NCI-H446 treated with DMSO at 0.1 percent for 48 hours (cell line): ENCODE measurements at regions not wholly inside any gene's neighbourhood (a gene's known extent, or its start where the extent isn't known, plus 50 kb on each side); places are given as distances from the start of the nearest gene placed in this dataset.
"Not testable (repeated sequence)": the region's sequence is repeated elsewhere in the genome, so short reads cannot be mapped to it uniquely, and the experiment has no call there.

Experiments
- DNase-seq: peaks from one replicate; lab custom pipeline; 2025; lab: John Stamatoyannopoulos, UW

DNA sequence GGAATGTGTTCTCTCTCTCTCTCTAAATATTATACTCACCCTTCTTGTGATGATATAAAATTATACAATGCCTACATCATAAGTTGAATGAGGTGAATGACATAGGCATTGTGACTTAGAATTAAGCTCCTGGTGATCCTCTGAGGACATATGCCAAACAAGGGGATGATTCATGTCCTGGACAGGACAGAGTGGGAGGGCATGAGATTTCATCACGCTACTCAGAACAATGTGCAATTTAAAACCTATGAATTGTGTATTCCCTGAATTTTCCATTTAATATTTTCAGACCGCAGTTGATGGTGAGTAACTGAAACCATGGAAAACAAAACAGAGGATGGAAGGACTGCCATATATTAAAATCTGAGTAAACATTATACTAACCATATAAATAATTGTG is 782.2 kb upstream of the NUDT12 start:
- DNase-seq, result no peak

DNA sequence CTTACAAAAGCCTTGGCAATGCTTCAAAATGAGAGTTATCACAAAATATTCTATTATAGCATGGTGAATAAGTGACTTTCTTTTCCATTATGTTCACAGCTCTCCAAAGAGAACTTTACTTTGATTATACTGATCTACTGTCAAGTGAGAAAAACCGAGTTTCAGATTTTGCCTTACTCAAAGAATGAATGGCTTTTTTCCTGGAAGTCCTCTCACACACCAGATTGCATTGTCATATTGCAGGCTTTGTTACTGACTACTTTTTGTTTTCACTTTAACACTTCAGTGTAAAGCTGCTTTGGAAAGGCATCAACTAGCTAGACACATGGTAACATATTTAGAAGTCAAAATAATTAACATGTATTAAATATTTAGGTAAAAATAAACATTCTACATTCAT is 765.2 kb upstream of the NUDT12 start:
- DNase-seq, result no peak

DNA sequence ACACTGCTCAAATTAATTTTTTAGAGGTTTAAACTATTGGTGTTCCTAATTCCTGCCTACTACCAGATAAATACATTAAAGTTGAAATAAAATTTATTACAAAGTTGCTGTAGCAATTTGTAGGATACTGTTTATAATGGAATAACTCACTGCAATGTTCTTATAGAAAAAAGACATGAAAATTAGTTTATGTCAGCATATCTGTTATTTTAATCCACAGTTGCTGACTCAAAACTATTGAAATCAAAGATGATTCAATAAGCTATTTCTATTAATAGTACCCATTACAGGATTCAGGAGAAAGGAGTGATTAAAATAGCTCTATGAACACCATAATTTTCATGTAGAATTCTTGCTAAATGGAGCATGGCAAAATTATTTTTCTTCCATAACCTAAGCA is 764.4 kb upstream of the NUDT12 start:
- DNase-seq, result no peak

DNA sequence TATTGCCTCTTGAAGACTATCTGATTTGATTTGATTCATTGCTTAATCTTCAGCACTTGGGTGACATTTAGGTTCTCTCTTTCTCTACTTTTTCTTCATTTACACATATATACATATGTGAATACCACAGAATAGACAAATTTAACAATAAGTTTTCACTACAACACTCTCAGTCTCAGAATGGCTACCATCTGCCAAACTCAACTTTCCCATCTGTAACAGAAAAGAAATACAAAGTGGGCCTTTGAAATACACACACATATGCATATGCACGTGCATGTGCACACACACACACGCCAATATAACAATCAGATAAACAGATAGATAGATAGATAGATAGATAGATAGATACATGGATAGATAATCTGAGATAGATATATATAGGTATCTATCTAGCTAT is 762.8 kb upstream of the NUDT12 start:
- DNase-seq, result no peak

DNA sequence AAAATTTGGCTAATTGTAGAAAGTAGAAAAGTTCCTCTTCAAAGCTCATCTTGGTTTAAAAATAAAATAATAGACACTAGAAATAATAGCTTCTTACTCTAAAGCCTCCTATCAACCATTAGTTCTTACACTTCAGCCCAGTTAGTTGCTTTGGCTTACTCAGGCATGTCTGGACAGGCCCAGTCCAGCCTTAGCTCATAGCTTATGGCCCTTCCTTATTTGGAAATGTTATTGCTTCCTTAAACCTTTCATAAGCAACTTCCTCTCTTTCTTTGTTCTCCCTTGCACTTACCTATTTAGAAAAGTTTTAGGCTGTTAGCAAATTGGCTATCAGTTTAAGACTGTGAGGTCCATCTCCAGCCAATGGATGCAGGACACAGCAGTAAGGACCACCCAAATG is 754.1 kb upstream of the NUDT12 start:
- DNase-seq, result not testable (repeated sequence)

DNA sequence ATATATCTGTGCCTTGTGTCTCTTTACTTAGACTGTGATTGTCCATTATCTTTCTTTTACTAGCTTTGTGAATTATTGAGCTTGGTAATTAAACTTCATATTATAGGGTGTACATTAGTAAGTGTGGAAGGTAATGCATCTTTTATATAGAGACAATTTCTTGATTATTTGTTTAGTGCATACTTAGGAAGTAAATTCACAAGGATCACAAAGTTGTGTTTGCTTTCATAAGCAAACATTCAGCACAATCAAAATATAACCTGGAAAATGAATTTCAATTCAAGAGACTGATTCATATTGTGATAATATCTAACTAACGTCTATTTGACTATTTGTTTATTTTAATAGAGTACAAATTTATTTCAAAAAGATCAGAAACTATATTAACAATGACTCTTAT is 749.9 kb upstream of the NUDT12 start:
- DNase-seq, result no peak

DNA sequence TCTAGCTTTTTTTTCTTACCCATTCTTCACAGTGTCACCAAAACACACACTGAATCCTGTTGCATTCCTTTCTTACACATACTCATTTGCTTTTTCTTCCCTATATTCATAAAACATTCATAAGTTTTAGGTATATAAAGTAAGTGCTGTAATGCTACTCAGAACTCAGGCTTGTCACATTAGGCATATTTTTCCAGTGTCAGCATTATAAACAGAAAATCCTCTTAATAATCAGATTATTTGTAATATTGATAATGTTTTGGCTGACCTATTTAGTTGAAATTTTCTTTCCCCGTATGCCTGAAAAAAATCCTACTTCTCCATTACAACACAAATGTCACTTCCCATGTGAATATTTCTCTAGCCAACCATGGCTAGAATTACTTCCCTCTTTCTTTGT is 743.0 kb upstream of the NUDT12 start:
- DNase-seq, result no peak

DNA sequence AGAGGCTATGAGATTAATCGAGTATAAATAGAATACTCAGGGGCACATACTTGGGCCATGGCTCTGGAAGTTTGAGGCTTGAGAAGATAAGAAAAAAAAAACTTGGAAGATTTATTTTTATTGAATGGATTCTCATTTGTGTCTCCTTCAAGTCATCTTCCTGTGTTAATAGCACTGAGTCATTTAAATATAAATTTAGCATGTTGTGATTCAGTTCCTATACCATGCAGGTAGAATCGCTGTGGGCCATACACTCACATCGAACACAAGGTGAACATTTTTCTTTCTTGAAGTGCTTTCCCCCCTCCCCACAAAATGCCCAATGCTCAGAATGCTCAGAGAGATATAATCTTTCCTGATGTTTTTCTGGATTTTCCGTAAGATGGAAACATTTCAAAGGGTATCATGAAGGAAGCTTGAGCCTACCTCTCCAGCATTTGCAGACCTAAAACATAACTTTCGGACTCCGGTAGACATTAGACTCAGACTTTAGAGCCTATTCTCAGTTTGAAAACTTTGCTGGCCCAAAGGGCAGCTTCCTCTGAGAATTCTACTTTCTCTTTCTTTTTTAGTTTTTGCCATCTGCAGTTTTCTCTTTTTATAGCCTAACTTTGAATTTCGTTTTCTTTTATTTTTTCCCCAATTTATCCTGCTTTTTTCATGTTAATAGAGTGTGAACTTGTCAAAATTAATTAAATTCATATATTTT is 737.6 kb upstream of the NUDT12 start:
- no peak for DNase-seq

DNA sequence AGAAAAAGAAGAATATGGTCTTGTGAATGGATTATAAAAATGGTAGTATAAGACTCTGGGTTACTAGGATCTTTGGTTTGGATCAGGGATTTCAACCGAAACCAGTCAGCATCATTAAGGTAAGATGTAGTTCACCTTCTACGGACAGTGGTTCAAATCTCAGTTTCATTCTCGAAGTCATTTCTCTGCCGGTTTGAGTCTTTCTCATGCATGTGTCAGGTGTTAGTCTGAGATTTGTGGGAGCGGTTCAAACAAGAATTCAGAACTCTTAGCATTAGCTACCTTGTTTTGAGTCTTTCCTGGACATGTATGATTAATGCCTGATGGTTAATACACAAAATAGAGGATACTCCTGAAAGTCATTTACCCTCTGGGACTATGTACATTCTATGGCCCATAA is 735.9 kb upstream of the NUDT12 start:
- DNase-seq, result no peak

DNA sequence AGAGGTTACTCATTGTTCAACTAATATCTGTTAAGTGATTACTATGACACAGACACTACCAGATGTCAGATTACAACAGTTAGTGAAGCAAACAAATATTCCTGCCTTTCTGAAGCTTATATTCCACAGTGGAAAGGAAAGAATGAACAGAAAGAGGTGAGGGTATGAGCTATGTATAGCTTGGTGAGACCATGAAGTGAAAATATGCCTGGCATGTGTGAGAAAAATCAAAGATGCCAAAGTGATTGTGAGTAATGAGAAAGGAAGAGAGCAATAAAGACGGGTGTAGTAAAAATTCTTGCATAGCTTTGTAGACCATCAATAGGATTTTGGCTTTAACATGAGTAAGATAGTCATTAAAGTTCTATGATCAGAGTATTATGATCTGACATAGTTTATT is 734.5 kb upstream of the NUDT12 start:
- DNase-seq, result no peak

DNA sequence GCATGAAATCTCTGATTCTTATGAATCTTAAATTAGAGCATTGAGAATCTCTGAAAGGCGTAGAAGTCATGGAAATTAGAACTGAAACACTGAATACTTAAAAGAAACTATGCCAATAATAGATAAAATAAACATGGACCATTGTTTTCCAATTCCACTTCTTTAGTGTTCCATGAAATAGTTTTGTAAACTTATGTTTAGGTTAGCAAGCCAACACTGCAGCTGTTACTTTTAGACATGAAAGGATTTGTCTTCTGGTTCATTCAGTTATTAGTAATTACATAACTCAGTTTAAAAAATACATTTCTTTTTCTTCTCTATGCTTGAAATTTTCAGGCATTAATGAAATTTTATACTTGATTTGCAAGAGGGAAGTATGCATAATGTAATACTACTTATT is 733.4 kb upstream of the NUDT12 start:
- no peak for DNase-seq

DNA sequence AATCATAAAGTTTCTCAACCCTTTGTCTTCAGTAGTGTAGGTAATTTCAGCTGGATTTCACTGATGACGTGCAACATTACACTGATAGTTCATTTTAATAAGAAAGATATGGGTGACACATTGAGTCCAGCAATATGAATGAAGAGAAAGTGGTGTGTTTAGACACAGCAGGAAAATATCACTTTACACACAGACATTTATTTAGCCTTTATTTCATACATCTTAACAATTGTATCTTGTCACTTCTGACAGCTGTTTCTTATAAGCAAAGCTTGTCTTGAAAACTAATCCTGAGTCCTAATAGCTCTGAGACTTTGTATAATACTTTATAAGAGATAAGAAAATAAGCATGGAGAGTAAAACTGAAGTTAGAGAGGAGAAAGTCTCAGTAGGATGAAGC is 720.5 kb upstream of the NUDT12 start:
- DNase-seq, result no peak

DNA sequence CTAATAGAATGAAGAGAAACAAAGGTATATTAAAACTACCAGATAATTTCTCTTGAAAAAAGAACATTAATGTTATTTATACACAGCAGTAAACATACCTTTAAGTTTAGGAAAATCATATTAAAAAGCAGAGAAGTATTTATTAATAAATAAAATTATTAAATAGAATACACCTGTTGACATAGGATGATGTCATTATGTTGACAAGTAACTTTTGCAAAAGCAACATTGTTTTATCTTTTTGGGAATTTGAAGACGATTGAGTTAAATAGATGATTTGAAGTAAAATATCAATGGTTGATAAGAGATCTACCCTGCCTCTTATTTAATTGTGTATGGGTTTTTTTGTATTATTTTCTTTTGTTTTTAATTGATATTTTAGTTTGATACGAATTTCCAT is 711.1 kb upstream of the NUDT12 start:
- no peak for DNase-seq

DNA sequence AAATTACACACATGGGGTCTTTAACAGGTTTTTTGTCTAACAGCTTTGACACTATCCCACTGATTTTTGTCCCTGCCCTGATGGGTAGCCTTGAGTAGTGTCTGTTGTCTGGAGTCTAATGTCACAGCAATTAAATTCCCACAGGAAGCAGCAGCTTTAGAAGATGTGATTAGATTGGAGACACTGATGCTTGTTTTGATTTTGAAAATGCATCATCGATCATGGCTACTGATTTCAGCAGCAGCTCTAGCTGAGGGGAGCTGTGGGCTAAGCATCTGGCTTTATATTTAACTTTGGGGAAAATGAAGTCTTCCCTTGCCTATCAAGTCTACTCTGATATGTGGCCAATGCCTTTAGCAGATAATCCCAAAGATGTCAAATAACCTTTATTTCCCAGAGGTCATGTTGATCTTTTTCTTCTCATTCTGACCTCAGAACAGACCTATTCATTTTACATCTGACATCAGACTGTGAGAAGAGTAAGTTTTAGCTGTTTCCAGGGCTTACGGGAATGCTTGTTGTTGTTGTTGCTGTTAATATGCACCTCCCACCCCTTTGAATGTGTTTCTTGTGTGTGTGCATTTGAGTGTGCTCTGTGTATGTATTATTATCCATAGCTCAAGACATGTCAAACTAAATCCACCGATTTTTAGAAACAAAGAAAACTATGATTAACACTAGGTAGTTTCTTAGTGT is 704.9 kb upstream of the NUDT12 start:
- DNase-seq, result no peak

DNA sequence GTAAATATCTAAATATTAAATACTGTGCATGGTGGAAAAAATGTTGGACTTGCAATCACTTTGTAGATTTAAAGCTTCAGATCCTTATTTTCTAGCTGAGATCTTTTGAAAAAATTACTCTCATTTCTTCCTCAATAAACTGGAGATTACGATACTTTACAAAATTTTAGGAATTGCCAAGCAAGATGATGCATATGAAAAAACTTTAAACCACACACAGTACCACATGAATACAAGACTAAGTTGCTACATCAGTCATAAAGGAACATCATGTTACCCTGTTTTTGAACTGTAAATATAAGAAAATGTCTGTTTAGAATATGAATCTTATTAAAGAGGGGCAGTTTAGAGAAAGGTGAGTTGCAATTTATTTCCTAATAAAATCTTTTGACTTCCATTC is 703.6 kb upstream of the NUDT12 start:
- DNase-seq, result no peak

DNA sequence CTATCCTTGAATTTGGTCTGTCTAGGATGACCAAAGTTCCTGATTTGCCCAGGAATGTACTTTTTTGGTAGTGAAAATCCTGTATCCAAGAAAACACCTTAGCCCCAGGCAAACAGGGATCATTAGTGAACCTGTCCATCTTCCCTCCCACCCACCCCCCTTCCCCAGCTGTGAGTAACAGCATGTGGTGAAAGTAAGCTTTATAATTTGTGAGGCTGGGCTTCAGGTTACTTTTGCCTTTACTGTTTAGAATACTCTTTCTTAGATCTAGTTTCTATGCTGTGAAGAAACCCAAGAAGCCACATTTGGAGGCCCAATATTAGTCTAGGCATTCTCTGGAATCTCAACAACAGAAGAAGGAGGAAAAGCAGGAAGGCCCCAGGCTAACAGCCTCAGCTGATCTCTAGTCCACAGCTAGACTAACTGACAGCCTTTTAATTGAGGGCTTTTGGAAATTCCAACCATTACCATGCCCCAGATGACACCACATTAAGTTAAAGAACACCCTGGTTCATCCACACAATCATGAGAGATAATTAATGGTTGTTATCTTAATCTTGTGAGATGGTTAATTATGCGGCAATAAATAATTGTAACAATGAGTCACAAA is 703.0 kb upstream of the NUDT12 start:
- no peak for DNase-seq

DNA sequence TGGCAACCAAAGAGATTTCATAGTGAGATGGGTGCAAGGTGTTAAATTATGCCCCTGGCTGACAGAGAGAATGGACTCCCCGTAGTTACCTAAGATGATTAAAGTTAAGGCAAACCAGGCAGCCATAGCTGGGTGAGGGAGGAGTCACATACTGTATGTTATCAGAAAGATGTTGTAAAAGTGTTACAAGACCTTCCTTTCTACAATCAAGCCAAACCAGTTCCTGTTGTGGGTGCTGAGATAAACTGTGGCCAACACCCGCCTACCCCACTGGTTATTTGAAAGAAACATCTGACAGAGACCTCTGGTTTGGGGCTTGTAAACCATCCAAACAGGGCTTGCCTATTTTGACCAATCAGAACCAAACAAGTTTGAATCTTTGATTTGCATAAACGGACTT is 684.7 kb upstream of the NUDT12 start:
- no peak for DNase-seq

DNA sequence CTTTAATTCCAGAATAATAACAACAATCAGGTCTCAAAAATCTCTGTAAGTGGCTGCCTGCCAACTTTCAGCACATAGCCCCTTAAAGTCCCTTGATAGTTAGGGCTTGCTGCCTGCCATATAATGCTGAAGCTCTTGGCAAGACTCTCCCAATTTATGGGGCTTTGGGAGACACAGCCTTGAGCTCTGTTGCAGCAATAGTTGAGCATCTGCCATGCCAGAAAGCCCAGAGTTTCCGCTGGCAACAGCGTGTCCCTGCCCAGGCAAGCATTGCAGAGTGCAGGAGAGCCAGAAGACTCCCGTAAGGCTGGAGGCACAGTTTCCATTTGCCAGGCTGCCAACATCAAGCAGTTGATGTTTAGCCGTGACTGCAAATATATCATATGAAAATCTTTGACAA is 678.5 kb upstream of the NUDT12 start:
- peak; percentile 97 for DNase-seq

DNA sequence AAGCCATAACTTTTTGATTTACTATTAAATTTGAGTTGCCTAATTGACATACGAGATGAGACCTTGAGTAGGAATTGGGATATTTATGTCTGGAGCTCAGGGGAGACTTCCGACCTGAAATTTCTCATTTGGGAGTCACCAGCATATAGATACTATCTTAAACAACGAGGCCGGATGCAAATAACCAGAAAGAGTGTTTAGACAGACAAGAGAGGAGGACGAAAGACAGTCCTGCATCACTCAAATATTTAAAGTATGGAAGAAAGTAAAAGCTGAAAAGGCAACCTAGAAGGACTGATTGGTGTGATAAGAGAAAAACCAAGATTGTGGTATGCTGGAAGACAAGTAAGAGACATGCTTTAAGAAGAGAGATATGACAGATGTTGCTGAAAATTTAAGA is 675.0 kb upstream of the NUDT12 start:
- no peak for DNase-seq

DNA sequence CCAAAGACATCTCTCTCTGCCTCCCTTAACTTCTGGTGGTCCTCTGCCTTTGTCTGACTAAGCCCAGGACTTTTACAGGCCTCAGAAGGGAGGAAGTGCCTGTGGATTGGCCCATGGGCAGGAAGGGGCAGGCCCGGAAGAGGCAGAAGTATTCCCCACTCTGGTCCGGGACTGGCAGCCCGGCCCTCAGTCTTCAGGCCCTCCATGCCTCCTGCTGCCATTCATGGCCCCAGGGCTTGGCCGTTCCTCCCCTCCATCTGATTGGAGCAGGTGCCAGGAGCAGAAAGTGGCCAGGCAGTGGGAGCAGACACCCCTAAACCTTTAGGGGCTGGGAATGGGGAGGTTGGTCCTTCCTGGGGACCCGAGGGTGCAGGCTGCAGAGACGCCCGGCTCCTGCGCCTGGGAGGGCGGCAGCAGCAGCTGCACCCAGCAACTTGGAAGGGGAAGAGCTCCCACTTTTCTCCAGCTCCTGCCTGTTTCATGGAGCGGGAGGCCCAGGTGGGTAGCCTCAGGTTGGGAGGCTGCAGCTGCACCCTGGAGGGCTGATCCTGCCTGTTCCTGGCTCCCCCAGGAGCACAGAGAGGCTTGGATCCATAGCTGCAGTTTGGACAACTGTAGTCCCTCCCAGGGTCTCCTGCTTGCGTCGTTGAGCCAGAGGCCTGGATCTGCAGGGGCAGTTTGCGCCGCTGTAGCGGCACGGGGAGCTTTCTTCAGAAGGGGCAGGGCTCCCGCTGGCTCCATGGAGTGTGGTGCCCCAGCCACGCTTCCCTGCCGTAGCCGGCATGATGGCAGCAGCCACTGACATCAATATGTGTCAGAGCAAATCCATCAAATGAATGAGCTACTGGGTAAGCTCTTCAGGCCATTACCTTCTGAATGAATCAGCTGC is 661.5 kb upstream of the NUDT12 start:
- DNase-seq, result no peak

DNA sequence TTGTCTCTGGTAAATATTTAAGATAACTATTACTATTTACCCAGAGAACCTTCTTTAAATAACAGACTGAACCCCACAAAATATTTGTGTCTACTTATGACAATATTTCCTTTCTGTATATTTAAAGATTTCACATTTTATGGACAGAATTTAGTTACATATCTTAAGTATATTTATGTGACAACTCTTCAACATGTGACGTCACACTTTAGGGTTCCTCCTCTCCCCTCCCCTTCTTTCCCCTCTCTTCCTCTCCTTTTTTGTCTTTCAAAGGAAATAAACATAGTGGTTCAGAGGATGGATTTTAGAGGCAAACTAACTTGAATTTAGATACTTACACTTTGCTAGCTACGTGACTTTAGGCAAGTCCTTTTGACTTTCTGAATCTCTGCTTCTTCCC is 655.6 kb upstream of the NUDT12 start:
- DNase-seq, result no peak

DNA sequence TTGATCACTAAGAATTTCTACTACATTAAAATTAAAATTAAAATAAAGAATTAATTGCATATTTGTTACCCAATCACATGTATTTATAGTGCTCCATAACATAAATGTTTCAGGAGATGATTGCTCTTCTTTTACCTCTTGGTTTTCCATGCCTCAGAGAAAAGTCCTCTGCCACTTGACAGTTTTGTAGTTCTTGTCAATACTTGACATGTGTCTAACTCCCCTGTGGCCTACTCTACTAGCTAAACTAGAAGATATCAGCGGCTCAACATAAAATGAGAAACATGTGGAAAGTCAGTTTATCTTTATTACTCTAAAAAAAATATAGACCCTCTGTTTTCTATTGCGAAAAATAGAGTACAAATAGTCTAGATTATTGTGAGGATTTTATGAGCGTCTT is 650.6 kb upstream of the NUDT12 start:
- no peak for DNase-seq

DNA sequence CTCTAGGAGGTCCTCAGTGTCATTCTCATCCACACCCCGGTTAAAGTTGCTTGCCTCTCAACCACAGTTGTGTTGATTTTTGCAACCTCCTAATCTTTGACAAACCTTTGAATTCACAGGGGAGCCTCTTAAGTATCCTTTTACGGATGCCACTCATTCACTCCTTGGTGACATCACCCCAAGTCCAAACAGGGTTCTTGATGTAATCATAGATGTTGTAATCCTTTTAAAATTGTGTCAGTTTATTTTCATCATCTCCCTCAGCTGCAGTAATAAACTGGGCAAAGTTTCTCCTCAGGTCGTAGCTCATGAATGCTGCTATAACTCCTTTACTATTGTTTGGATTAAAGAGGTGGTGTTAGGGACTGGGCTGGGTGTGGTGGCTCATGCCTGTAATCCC is 637.2 kb upstream of the NUDT12 start:
- no peak for DNase-seq
